B cell (primary cell): ENCODE measurements at regions not wholly inside any gene's neighbourhood (a gene's known extent, or its start where the extent isn't known, plus 50 kb on each side); places are given as distances from the start of the nearest gene placed in this dataset.

ENCODE experiments used
- ATAC-seq: fragments of 200-7000 bp; cut with Tn5 transposase; one replicate; pipeline ENCODE4 v1.10.0; 2021; ENCODE audit warnings: low read depth, mild to moderate bottlenecking, moderate number of reproducible peaks, moderate library complexity
- CTCF ChIA-PET: fragments of 350-600 bp; sonication (Branson Sonifier 250); formaldehyde crosslinking; loops from one replicate; lab custom pipeline; 2021; ENCODE audit warnings: antibody characterized with exemption, inconsistent platforms; lab: Charles Lee
- POLR2A ChIA-PET: fragments of 350-600 bp; sonication (Branson Sonifier 250); formaldehyde crosslinking; loops from one replicate; lab custom pipeline; 2021; ENCODE audit warnings: antibody characterized with exemption; lab: Charles Lee
- DNase-seq: peaks from one replicate; pipeline ENCODE4 v3.0.0; 2013
- H2AFZ ChIP-seq: 2 replicates; pipeline ENCODE4 v1.6.1; 2012; ENCODE audit warnings: mild to moderate bottlenecking, low read depth, low read length; ENCODE audit not compliant: insufficient read depth, poor library complexity, severe bottlenecking
- H3K27ac ChIP-seq, 2 donors: 1 replicate in 1 of 2; 2 replicates in 1 of 2; pipeline ENCODE4 v1.5.1; 2012 to 2013; ENCODE audit warnings: low read length in 2 of 2, mild to moderate bottlenecking in 2 of 2, moderate library complexity in 1 of 2
- H3K27me3 ChIP-seq, 4 experiments: fragments of 200-600 bp in 1 of 4; sonication (generic) in 1 of 4; replicated peaks in 1 of 4; 1 replicate in 2 of 4; 2 replicates in 2 of 4; pipeline versions ENCODE4 v1.6.1 to v1.7.0; 2013 to 2016; ENCODE audit warnings: low read length in 3 of 4, mild to moderate bottlenecking in 2 of 4, mixed read lengths in 1 of 4, moderate library complexity in 1 of 4; ENCODE audit not compliant: insufficient read depth in 4 of 4, control insufficient read depth in 3 of 4; ENCODE audit errors: control extremely low read depth in 1 of 4
- H3K36me3 ChIP-seq, 2 experiments: replicated peaks in 1 of 2; 1 replicate in 1 of 2; 2 replicates in 1 of 2; pipeline versions ENCODE4 v1.6.1 to v1.7.1; 2013; ENCODE audit warnings: low read length in 1 of 2; ENCODE audit not compliant: insufficient read depth in 2 of 2, control insufficient read depth in 1 of 2; ENCODE audit errors: control extremely low read depth in 1 of 2, extremely low read depth in 1 of 2
- H3K4me1 ChIP-seq, 2 donors: fragments of 200-600 bp in 1 of 2; sonication (generic) in 1 of 2; 1 replicate in 1 of 2; 2 replicates in 1 of 2; pipeline versions ENCODE4 v1.5.1 to v1.6.1; 2013 to 2017; ENCODE audit warnings: low read length in 2 of 2; ENCODE audit not compliant: control insufficient read depth in 2 of 2, insufficient read depth in 2 of 2
- H3K4me2 ChIP-seq: replicated peaks from 2 replicates; pipeline ENCODE3; 2012; ENCODE audit warnings: mild to moderate bottlenecking, low read depth, low read length; ENCODE audit not compliant: poor library complexity, severe bottlenecking
- H3K4me3 ChIP-seq, 5 experiments: fragments of 200-600 bp in 1 of 5; sonication (generic) in 1 of 5; 1 replicate in 3 of 5; 2 replicates in 2 of 5; pipeline versions ENCODE4 v1.5.1 to v1.7.0; 2011 to 2016; ENCODE audit warnings: low read length in 4 of 5, mild to moderate bottlenecking in 4 of 5, low read depth in 2 of 5, control low read depth in 1 of 5, moderate library complexity in 1 of 5; ENCODE audit not compliant: insufficient read depth in 1 of 5; ENCODE audit errors: control extremely low read depth in 1 of 5, extremely low read depth in 1 of 5
- H3K79me2 ChIP-seq: fragments of 200-600 bp; sonication (generic); one replicate; pipeline ENCODE4 v1.6.0; 2016; ENCODE audit warnings: low read length; ENCODE audit not compliant: control insufficient read depth, insufficient read depth
- H3K9ac ChIP-seq: fragments of 200-600 bp; sonication (generic); 2 replicates; pipeline ENCODE4 v1.6.1; 2017; ENCODE audit warnings: mild to moderate bottlenecking, low read length, moderate library complexity
- H3K9me3 ChIP-seq, 3 donors: one replicate each; pipeline versions ENCODE4 v1.6.1 to v1.7.1; 2013; ENCODE audit warnings: low read length in 2 of 3; ENCODE audit not compliant: control insufficient read depth in 2 of 3, insufficient read depth in 1 of 3; ENCODE audit errors: control extremely low read depth in 1 of 3
- H4K20me1 ChIP-seq: 2 replicates; pipeline ENCODE4 v1.6.0; 2012; ENCODE audit warnings: mild to moderate bottlenecking, low read length; ENCODE audit not compliant: insufficient read depth, control insufficient read depth, poor library complexity, severe bottlenecking
- H3K27ac Mint-ChIP-seq: one replicate; pipeline ENCODE4 v1.8.0; 2021; ENCODE audit warnings: mixed read lengths
- H3K27me3 Mint-ChIP-seq: one replicate; pipeline ENCODE4 v1.8.0; 2021; ENCODE audit warnings: mixed read lengths
- H3K4me1 Mint-ChIP-seq: one replicate; pipeline ENCODE4 v1.8.0; 2021; ENCODE audit warnings: mixed read lengths
- H3K4me3 Mint-ChIP-seq: one replicate; pipeline ENCODE4 v1.8.0; 2021; ENCODE audit warnings: mixed read lengths
- H3K9me3 Mint-ChIP-seq: one replicate; pipeline ENCODE4 v1.8.0; 2022; ENCODE audit warnings: mixed read lengths; ENCODE audit not compliant: insufficient read depth
- CTCF ChIP-seq: fragments of 200-600 bp; IDR thresholded peaks from one replicate; pipeline ENCODE4 v1.8.0; 2022; ENCODE audit warnings: antibody characterized with exemption, mild to moderate bottlenecking
- EZH2 ChIP-seq: IDR thresholded peaks from 2 replicates; pipeline ENCODE4 v1.6.1; 2012; ENCODE audit warnings: borderline replicate concordance, low read depth, mild to moderate bottlenecking, moderate library complexity, low read length; ENCODE audit not compliant: insufficient read depth, poor library complexity, severe bottlenecking
- WGBS: methylation state at CpG from one replicate; pipeline ENCODE4 v1.1.5; 2013; ENCODE audit warnings: missing lambda C conversion rate; ENCODE audit not compliant: insufficient coverage; 5-methylcytosine and 5-hydroxymethylcytosine counted together
- intact Hi-C: fragments of 100-400 bp; cut with micrococcal nuclease; formaldehyde crosslinking; loops from one replicate; pipeline ENCODE4 v1.10.0; 2022

DNA sequence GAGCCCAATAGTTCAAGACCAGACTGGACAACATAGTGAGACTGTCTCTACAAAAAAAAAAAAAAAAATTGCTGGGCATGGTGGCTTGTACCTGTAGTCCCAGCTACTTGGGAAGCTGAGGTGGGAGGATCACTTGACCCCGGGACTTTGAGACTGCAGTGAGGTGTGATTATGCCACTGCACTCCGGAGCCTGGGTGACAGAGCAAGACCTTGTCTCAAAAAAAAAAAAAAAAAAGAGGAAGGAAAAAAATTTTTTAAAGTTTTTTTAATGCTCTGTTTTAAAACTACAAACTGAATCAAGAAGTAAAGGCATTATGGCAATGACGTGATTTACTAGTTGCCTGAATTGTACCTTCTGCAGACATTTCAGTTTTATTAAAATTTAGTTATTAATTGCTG lies 54.5 kb upstream of the ZDBF2 start:
- H3K9me3 Mint-ChIP-seq = peaks cover 6% of the 10 kb centered on the region
- POLR2A ChIA-PET = no interaction called here
- Histone ChIP-seq H2AFZ (no peak overlapping the region), H3K9ac (no peak overlapping the region), H3K4me3 (no peak overlapping the region), H3K9me3 (peaks cover 0 to 9% (median 9%) of the 10 kb centered on the region in 3 donors), H3K4me1 (peaks cover 2 to 7% of the 10 kb centered on the region in 2 donors), H3K36me3 (no peaks in the 10 kb centered on the region), H4K20me1 (no peaks in the 10 kb centered on the region), H3K27ac (no peak overlapping the region), H3K27me3 (peaks cover 0 to 11% (median 3%) of the 10 kb centered on the region in 4 experiments), H3K79me2 (no peaks in the 10 kb centered on the region), H3K4me2 (no peak overlapping the region)
- CTCF ChIA-PET = interaction anchor here (0.7 kb wide), 1 partner anchor 9 kb away, joined by 3 read pairs; no protein-coding TSS in a partner anchor
- H3K27ac Mint-ChIP-seq = no peak overlapping the region
- WGBS = 0% methylated on average over 1 of the region's 3 CpGs
- peaks cover 9% of the 10 kb centered on the region for H3K4me1 Mint-ChIP-seq
- no peak for DNase-seq
- peaks cover 24% of the 10 kb centered on the region for H3K27me3 Mint-ChIP-seq
- no peak for TF ChIP-seq EZH2
- TF ChIP-seq CTCF = no peak
- no peak for ATAC-seq
- no peak overlapping the region for H3K4me3 Mint-ChIP-seq
- intact Hi-C loops = no loop called here

DNA sequence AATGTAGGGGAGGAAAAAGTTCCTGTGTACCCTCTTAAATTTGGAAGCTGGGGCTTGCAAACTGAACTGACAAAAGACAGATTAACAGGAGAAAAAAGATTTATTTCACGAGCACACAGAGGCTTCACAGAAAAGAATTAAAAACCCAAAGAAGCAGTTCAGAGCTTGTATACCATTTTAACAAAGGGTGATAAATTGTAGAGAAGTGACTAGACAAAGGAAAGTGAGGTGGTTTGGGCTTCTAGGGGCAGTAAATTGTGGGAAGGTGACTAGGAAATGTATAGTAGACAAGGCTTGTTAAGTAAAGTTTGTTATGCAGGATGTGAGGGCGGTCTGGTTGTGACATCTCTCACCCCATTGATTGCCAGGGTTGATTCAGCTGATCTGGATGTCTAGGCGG lies 53.5 kb upstream of the ZDBF2 start:
- H2AFZ ChIP-seq = no peak overlapping the region
- no peak overlapping the region for H3K4me2 ChIP-seq
- ChIA-PET CTCF (no interaction called here), POLR2A (no interaction called here)
- TF ChIP-seq EZH2 (no peak), CTCF (no peak)
- no CpG with 5 or more reads among the region's 3 CpGs for WGBS
- H4K20me1 ChIP-seq = no peaks in the 10 kb centered on the region
- ATAC-seq (no peak), DNase-seq (no peak)
- no peak overlapping the region for H3K4me3 ChIP-seq
- H3K4me3 Mint-ChIP-seq = no peak overlapping the region
- H3K27ac ChIP-seq = no peak overlapping the region
- no peak overlapping the region for H3K9ac ChIP-seq
- no peaks in the 10 kb centered on the region for H3K79me2 ChIP-seq
- H3K4me1 ChIP-seq = peaks cover 2 to 7% of the 10 kb centered on the region in 2 donors
- H3K4me1 Mint-ChIP-seq = peaks cover 9% of the 10 kb centered on the region
- peaks cover 6% of the 10 kb centered on the region for H3K9me3 Mint-ChIP-seq
- intact Hi-C loops = no loop called here
- peaks cover 0 to 13% (median 3%) of the 10 kb centered on the region in 4 experiments for H3K27me3 ChIP-seq
- H3K36me3 ChIP-seq = no peaks in the 10 kb centered on the region
- peaks cover 0 to 9% (median 9%) of the 10 kb centered on the region in 3 donors for H3K9me3 ChIP-seq
- peaks cover 23% of the 10 kb centered on the region for H3K27me3 Mint-ChIP-seq
- H3K27ac Mint-ChIP-seq = no peak overlapping the region
